HG03354 (cell line): ENCODE measurements at regions not wholly inside any gene's neighbourhood (a gene's known extent, or its start where the extent isn't known, plus 50 kb on each side); places are given as distances from the start of the nearest gene placed in this dataset.
"Not testable (repeated sequence)": the region's sequence is repeated elsewhere in the genome, so short reads cannot be mapped to it uniquely, and the experiment has no call there.

ENCODE experiments used
- ATAC-seq: cut with Tn5 transposase; IDR thresholded peaks from one replicate; pipeline ENCODE4 v1.9.1; 2021; ENCODE audit warnings: mild to moderate bottlenecking; ENCODE audit not compliant: unreplicated experiment, poor library complexity, severe bottlenecking

GRCh38 chrX:139475432-139475831 is 55.1 kb upstream of the F9 start:
- ATAC-seq, result no peak

- ATAC-seq, result not testable (repeated sequence)
Measured at GRCh38 chrX:139461945-139462344, 68.6 kb upstream of the F9 start.

- no peak for ATAC-seq
Measured at GRCh38 chrX:139454743-139455142, 75.8 kb upstream of the F9 start.

- no peak for ATAC-seq
Measured at GRCh38 chrX:139448996-139449395, 81.5 kb upstream of the F9 start.

- no peak for ATAC-seq
Measured at GRCh38 chrX:139446832-139447231, 83.7 kb upstream of the F9 start.

- ATAC-seq, result no peak
Measured at GRCh38 chrX:139429913-139430312, 100.6 kb upstream of the F9 start.

GRCh38 chrX:139423186-139423585 is 107.4 kb upstream of the F9 start:
- no peak for ATAC-seq

GRCh38 chrX:139398258-139398657 is 132.3 kb upstream of the F9 start:
- ATAC-seq, result not testable (repeated sequence)

GRCh38 chrX:139388254-139388653 is 142.3 kb upstream of the F9 start:
- no peak for ATAC-seq

- ATAC-seq, result no peak
Measured at GRCh38 chrX:139382529-139382928, 148.0 kb upstream of the F9 start.

- not testable (repeated sequence) for ATAC-seq
Measured at GRCh38 chrX:139376547-139376946, 154.0 kb upstream of the F9 start.

- ATAC-seq, result no peak
Measured at GRCh38 chrX:139360356-139360755, 170.2 kb upstream of the F9 start.

- ATAC-seq, result not testable (repeated sequence)
Measured at GRCh38 chrX:139342594-139342991, 187.9 kb upstream of the F9 start.

GRCh38 chrX:139341855-139342593 is 188.5 kb upstream of the F9 start:
- ATAC-seq, result not testable (repeated sequence)

GRCh38 chrX:139332441-139332840 is 198.1 kb upstream of the F9 start:
- no peak for ATAC-seq

GRCh38 chrX:139327355-139327754 is 203.2 kb upstream of the F9 start:
- no peak for ATAC-seq

GRCh38 chrX:139324756-139325155 is 205.8 kb upstream of the F9 start:
- no peak for ATAC-seq

- not testable (repeated sequence) for ATAC-seq
Measured at GRCh38 chrX:139320661-139321354, 209.7 kb upstream of the F9 start.

- not testable (repeated sequence) for ATAC-seq
Measured at GRCh38 chrX:139306675-139307074, 223.9 kb upstream of the F9 start.

- ATAC-seq, result no peak
Measured at GRCh38 chrX:139304471-139304870, 226.1 kb upstream of the F9 start.

GRCh38 chrX:139299309-139299708 is 231.2 kb upstream of the F9 start:
- ATAC-seq, result no peak
